ENCODE measurements at regions not wholly inside any gene's neighbourhood (a gene's known extent, or its start where the extent isn't known, plus 50 kb on each side); places are given as distances from the start of the nearest gene placed in this dataset.
"Not testable (repeated sequence)": the region's sequence is repeated elsewhere in the genome, so short reads cannot be mapped to it uniquely, and the experiment has no call there.

DNA sequence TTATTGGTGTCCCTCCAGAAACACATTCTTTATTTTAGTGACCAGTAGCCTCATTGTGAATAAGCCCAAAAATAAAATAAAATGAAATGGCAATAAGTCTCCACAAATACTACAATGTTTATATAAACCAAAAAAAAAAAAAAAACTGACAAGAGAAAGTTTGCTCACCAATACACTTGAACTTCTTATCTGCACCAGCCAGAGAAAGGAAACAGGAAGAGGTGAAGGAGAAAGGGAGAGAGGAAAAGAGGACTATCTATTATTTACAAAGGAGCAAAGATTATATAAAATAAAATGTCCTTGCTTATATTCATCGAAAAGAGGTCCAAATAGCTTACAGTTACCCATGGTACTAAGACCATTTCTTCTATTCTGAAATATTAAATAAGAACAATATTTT, 176.4 kb upstream of the CCNG1 start:
- TF ChIP-seq SIN3A (IDR thresholded peaks at IDR 0.05; ENCODE audit: borderline replicate concordance, insufficient read depth, low read depth, low read length): no peak
- TF ChIP-seq TCF7L2 (IDR thresholded peaks at IDR 0.05; ENCODE audit: low read depth, low read length): no peak
- no peak for TF ChIP-seq POLR2AphosphoS5 (IDR thresholded peaks at IDR 0.05; ENCODE audit: low read depth, low read length)
- TF ChIP-seq, protein P1, sequence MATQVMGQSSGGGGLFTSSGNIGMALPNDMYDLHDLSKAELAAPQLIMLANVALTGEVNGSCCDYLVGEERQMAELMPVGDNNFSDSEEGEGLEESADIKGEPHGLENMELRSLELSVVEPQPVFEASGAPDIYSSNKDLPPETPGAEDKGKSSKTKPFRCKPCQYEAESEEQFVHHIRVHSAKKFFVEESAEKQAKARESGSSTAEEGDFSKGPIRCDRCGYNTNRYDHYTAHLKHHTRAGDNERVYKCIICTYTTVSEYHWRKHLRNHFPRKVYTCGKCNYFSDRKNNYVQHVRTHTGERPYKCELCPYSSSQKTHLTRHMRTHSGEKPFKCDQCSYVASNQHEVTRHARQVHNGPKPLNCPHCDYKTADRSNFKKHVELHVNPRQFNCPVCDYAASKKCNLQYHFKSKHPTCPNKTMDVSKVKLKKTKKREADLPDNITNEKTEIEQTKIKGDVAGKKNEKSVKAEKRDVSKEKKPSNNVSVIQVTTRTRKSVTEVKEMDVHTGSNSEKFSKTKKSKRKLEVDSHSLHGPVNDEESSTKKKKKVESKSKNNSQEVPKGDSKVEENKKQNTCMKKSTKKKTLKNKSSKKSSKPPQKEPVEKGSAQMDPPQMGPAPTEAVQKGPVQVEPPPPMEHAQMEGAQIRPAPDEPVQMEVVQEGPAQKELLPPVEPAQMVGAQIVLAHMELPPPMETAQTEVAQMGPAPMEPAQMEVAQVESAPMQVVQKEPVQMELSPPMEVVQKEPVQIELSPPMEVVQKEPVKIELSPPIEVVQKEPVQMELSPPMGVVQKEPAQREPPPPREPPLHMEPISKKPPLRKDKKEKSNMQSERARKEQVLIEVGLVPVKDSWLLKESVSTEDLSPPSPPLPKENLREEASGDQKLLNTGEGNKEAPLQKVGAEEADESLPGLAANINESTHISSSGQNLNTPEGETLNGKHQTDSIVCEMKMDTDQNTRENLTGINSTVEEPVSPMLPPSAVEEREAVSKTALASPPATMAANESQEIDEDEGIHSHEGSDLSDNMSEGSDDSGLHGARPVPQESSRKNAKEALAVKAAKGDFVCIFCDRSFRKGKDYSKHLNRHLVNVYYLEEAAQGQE (IDR thresholded peaks at IDR 0.05; ENCODE audit: insufficient read depth in 1 of 2, low read depth in 2 of 2, low read length in 1 of 2): no peak
- TF ChIP-seq, protein P2, sequence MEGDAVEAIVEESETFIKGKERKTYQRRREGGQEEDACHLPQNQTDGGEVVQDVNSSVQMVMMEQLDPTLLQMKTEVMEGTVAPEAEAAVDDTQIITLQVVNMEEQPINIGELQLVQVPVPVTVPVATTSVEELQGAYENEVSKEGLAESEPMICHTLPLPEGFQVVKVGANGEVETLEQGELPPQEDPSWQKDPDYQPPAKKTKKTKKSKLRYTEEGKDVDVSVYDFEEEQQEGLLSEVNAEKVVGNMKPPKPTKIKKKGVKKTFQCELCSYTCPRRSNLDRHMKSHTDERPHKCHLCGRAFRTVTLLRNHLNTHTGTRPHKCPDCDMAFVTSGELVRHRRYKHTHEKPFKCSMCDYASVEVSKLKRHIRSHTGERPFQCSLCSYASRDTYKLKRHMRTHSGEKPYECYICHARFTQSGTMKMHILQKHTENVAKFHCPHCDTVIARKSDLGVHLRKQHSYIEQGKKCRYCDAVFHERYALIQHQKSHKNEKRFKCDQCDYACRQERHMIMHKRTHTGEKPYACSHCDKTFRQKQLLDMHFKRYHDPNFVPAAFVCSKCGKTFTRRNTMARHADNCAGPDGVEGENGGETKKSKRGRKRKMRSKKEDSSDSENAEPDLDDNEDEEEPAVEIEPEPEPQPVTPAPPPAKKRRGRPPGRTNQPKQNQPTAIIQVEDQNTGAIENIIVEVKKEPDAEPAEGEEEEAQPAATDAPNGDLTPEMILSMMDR (IDR thresholded peaks at IDR 0.05): no peak
- DNase-seq (ENCODE audit: low read depth, low spot score) (no peak), ATAC-seq (no peak)
- POLR2A ChIA-PET: no interaction called here
- Histone ChIP-seq H3K27ac (ENCODE audit: low read length) (no peak overlapping the region), H3K4me1 (ENCODE audit: control insufficient read depth, insufficient read depth, low read length) (no peaks in the 10 kb centered on the region), H3K9me3 (ENCODE audit: control insufficient read depth, insufficient read depth, low read depth, low read length) (no peaks in the 10 kb centered on the region), H3K36me3 (ENCODE audit: control insufficient read depth, insufficient read depth, low read length) (no peaks in the 10 kb centered on the region), H3K27me3 (ENCODE audit: control insufficient read depth, insufficient read depth, low read length) (no peaks in the 10 kb centered on the region), H3K4me3 (ENCODE audit: low read depth in 2 of 2, low read length in 2 of 2) (no peak overlapping the region)
- intact Hi-C loops (cut with micrococcal nuclease; ENCODE audit: unreplicated experiment): no loop called here
- no TSS peak for BruUV-seq (replicated peaks)
- in situ Hi-C loops (cut with HindIII; ENCODE audit: low pct_unique_long_range_greater_than_20kb, low sequenced_read_pairs): no loop called here
- CTCF ChIA-PET: no interaction called here

DNA sequence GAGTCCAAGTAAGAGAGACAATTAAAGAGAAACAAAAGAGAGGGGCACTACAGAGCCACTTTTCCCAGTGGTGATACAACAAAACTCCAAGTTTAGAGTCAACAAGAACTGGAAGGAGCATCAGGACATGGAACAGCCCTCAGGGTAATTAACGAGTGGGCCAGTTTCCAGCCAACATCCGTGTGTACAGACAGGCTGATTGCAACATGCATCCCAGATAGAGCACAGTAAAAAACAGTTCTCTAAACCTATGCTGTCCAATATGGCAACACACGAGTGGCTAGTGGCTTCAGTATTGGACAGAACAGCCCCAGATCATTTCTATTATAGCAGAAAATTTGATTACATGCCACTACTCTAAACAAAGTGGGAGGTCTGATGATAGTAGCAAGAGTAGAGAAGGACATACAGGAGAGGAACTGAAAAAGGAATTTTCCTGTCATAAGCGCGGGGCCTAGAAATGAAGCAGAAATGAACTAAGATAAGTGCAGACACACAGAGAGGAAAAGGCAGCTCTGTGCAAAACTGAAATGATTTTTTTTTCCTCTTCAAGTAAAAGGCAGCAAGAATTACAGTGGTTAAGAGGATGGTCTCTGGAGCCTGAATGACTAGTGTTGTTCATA, 175.6 kb upstream of the CCNG1 start:
- H3K27me3 ChIP-seq (ENCODE audit: control insufficient read depth, insufficient read depth, low read length): no peaks in the 10 kb centered on the region
- BruUV-seq (replicated peaks): no TSS peak
- H3K4me1 ChIP-seq (ENCODE audit: control insufficient read depth, insufficient read depth, low read length): no peaks in the 10 kb centered on the region
- no peak for TF ChIP-seq SIN3A (IDR thresholded peaks at IDR 0.05; ENCODE audit: borderline replicate concordance, insufficient read depth, low read depth, low read length)
- TF ChIP-seq, protein P2 (IDR thresholded peaks at IDR 0.05): no peak
- TF ChIP-seq POLR2AphosphoS5 (IDR thresholded peaks at IDR 0.05; ENCODE audit: low read depth, low read length): no peak
- TF ChIP-seq TCF7L2 (IDR thresholded peaks at IDR 0.05; ENCODE audit: low read depth, low read length): no peak
- TF ChIP-seq, protein P1 (IDR thresholded peaks at IDR 0.05; ENCODE audit: insufficient read depth in 1 of 2, low read depth in 2 of 2, low read length in 1 of 2): no peak
- no peaks in the 10 kb centered on the region for H3K9me3 ChIP-seq (ENCODE audit: control insufficient read depth, insufficient read depth, low read depth, low read length)
- H3K36me3 ChIP-seq (ENCODE audit: control insufficient read depth, insufficient read depth, low read length): no peaks in the 10 kb centered on the region
- CTCF ChIA-PET: no interaction called here
- intact Hi-C loops (cut with micrococcal nuclease; ENCODE audit: unreplicated experiment): no loop called here
- no peak overlapping the region for H3K4me3 ChIP-seq (ENCODE audit: low read depth in 2 of 2, low read length in 2 of 2)
- POLR2A ChIA-PET: no interaction called here
- ATAC-seq (no peak), DNase-seq (ENCODE audit: low read depth, low spot score) (no peak)
- no peak overlapping the region for H3K27ac ChIP-seq (ENCODE audit: low read length)
- in situ Hi-C loops (cut with HindIII; ENCODE audit: low pct_unique_long_range_greater_than_20kb, low sequenced_read_pairs): no loop called here

DNA sequence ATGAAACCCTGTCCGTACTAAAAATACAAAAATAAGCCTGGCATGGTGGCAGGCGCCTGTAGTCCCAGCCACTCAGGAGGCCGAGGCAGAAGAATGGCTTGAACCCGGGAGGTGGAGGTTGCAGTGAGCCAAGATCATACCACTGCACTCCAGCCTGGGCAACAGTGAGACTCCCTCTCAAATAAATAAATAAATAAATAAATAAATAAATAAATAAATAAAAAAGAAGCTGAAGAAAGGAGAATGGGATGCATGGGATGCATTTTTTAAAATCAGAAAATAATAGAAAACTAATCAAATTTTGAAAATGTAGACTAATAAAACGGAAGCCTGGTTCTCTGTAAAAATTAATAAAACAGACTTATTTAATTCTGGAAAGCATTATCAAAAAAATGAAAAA, 171.1 kb upstream of the CCNG1 start:
- DNase-seq (ENCODE audit: low read depth, low spot score); ATAC-seq; POLR2A ChIA-PET; intact Hi-C loops (cut with micrococcal nuclease; ENCODE audit: unreplicated experiment); in situ Hi-C loops (cut with HindIII; ENCODE audit: low pct_unique_long_range_greater_than_20kb, low sequenced_read_pairs); H3K36me3 ChIP-seq (ENCODE audit: control insufficient read depth, insufficient read depth, low read length); BruUV-seq (replicated peaks); CTCF ChIA-PET; H3K27ac ChIP-seq (ENCODE audit: low read length); H3K9me3 ChIP-seq (ENCODE audit: control insufficient read depth, insufficient read depth, low read depth, low read length); H3K27me3 ChIP-seq (ENCODE audit: control insufficient read depth, insufficient read depth, low read length); H3K4me3 ChIP-seq (ENCODE audit: low read depth in 2 of 2, low read length in 2 of 2); H3K4me1 ChIP-seq (ENCODE audit: control insufficient read depth, insufficient read depth, low read length): not testable (repeated sequence)

Measured in Panc1 (cell line).